H1 (cell line): ENCODE measurements at regions not wholly inside any gene's neighbourhood (a gene's known extent, or its start where the extent isn't known, plus 50 kb on each side); places are given as distances from the start of the nearest gene placed in this dataset.
A peak's percentile ranks its signal among the peaks of the same experiment; 100 is the strongest.

Experiments
- CTCF ChIA-PET: fragments of 300-600 bp; sonication (Branson Sonifier 250); formaldehyde crosslinking; loops from one replicate; lab custom pipeline; 2021; ENCODE audit not compliant: partially characterized antibody; lab: Charles Lee
- POLR2A ChIA-PET: fragments of 300-600 bp; sonication (Branson Sonifier 250); formaldehyde crosslinking; loops from one replicate; lab custom pipeline; 2021; ENCODE audit warnings: inconsistent platforms; ENCODE audit not compliant: partially characterized antibody; lab: Charles Lee
- DNase-seq, 2 experiments: peaks; one replicate each; pipeline versions ENCODE4 v3.0.0 to v3.0.0-alpha.2; 2010 to 2022; ENCODE audit warnings: low spot score in 2 of 2, low read depth in 1 of 2, mixed read lengths in 1 of 2
- FAIRE-seq: peaks from 2 replicates; lab custom pipeline; 2011; peaks lifted over from hg19 to GRCh38; lab: Jason Lieb, UNC
- H2AFZ ChIP-seq: 2 replicates; pipeline ENCODE4 v1.8.1; 2012; ENCODE audit warnings: low read length, inconsistent platforms
- H2AK5ac ChIP-seq: 2 replicates; pipeline ENCODE4 v1.6.1; 2013; ENCODE audit warnings: low read depth, low read length
- H2BK120ac ChIP-seq: replicated peaks from 2 replicates; pipeline ENCODE3; 2013; ENCODE audit warnings: low read depth, low read length, inconsistent platforms
- H2BK12ac ChIP-seq: 2 replicates; pipeline ENCODE4 v1.6.1; 2013; ENCODE audit warnings: low read depth, low read length
- H2BK15ac ChIP-seq: 2 replicates; pipeline ENCODE4 v1.6.1; 2013; ENCODE audit warnings: low read length
- H2BK20ac ChIP-seq: 2 replicates; pipeline ENCODE4 v1.6.1; 2013; ENCODE audit warnings: low read length
- H2BK5ac ChIP-seq: 2 replicates; pipeline ENCODE4 v1.6.1; 2013; ENCODE audit warnings: low read depth, low read length
- H3K14ac ChIP-seq: 2 replicates; pipeline ENCODE4 v1.6.1; 2013; ENCODE audit warnings: inconsistent platforms; ENCODE audit not compliant: insufficient read length
- H3K18ac ChIP-seq: 2 replicates; pipeline ENCODE4 v1.6.1; 2013; ENCODE audit warnings: low read length; ENCODE audit errors: extremely low read depth
- H3K23ac ChIP-seq: 2 replicates; pipeline ENCODE4 v1.6.1; 2013; ENCODE audit warnings: inconsistent platforms; ENCODE audit not compliant: insufficient read length
- H3K23me2 ChIP-seq: 2 replicates; pipeline ENCODE4 v1.6.1; 2013; ENCODE audit warnings: low read depth, low read length
- H3K27ac ChIP-seq: 2 replicates; pipeline ENCODE4 v1.6.1; 2011; ENCODE audit warnings: low read depth, low read length, inconsistent platforms
- H3K27me3 ChIP-seq, 4 experiments: replicated peaks in 1 of 4; 1 replicate in 1 of 4; 2 replicates in 3 of 4; pipeline versions ENCODE4 v1.6.1 to v1.8.1; 2011 to 2013; ENCODE audit warnings: low read length in 3 of 4, mild to moderate bottlenecking in 3 of 4, inconsistent platforms in 2 of 4, mixed read lengths in 2 of 4, moderate library complexity in 1 of 4; ENCODE audit not compliant: control insufficient read depth in 3 of 4, insufficient read depth in 3 of 4; ENCODE audit errors: extremely low read depth in 1 of 4
- H3K36me3 ChIP-seq, 4 experiments: 2 replicates each; pipeline versions ENCODE4 v1.6.1 to v1.8.1; 2011 to 2013; ENCODE audit warnings: mild to moderate bottlenecking in 4 of 4, low read length in 3 of 4, moderate library complexity in 2 of 4, control low read depth in 1 of 4, inconsistent platforms in 1 of 4; ENCODE audit not compliant: insufficient read depth in 4 of 4, control insufficient read depth in 2 of 4
- H3K4ac ChIP-seq: replicated peaks from 2 replicates; pipeline ENCODE3; 2013; ENCODE audit warnings: low read length, low read depth, mixed read lengths, inconsistent platforms; ENCODE audit not compliant: insufficient read length
- H3K4me1 ChIP-seq, 4 experiments: replicated peaks in 1 of 4; 1 replicate in 1 of 4; 2 replicates in 3 of 4; pipeline versions ENCODE4 v1.6.1 to v1.8.1; 2011 to 2013; ENCODE audit warnings: low read length in 3 of 4, inconsistent platforms in 2 of 4, mixed read lengths in 1 of 4; ENCODE audit not compliant: insufficient read depth in 4 of 4, control insufficient read depth in 3 of 4
- H3K4me2 ChIP-seq, 2 experiments: 2 replicates each; pipeline versions ENCODE4 v1.6.1 to v1.8.1; 2011 to 2013; ENCODE audit warnings: low read depth in 2 of 2, low read length in 2 of 2, control low read depth in 1 of 2, inconsistent platforms in 1 of 2, mild to moderate bottlenecking in 1 of 2; ENCODE audit not compliant: insufficient read depth in 1 of 2
- H3K4me3 ChIP-seq, 4 experiments: fragments of 200-600, 300-600 bp in 1 of 4; sonication (generic), shearing (Covaris generic), sonication (Bioruptor Twin) in 1 of 4; 2 replicates each; pipeline versions ENCODE4 v1.5.1 to v1.8.1; 2011 to 2016; ENCODE audit warnings: low read length in 4 of 4, low read depth in 3 of 4, control low read depth in 2 of 4, inconsistent platforms in 2 of 4, mild to moderate bottlenecking in 2 of 4, mixed read lengths in 1 of 4, moderate library complexity in 1 of 4; ENCODE audit not compliant: insufficient read depth in 2 of 4; ENCODE audit errors: extremely low read depth in 1 of 4
- H3K56ac ChIP-seq: replicated peaks from 2 replicates; pipeline ENCODE3; 2013; ENCODE audit warnings: low read depth, mild to moderate bottlenecking, mixed read lengths, low read length, inconsistent platforms; ENCODE audit not compliant: insufficient read length
- H3K79me1 ChIP-seq: 2 replicates; pipeline ENCODE4 v1.6.1; 2013; ENCODE audit warnings: low read depth, low read length, control low read depth
- H3K79me2 ChIP-seq, 2 experiments: 2 replicates each; pipeline versions ENCODE4 v1.6.1 to v1.8.1; 2012 to 2013; ENCODE audit warnings: low read length in 2 of 2, mild to moderate bottlenecking in 2 of 2, inconsistent platforms in 1 of 2; ENCODE audit not compliant: insufficient read depth in 2 of 2, control insufficient read depth in 1 of 2
- H3K9ac ChIP-seq, 4 experiments: replicated peaks in 1 of 4; 1 replicate in 1 of 4; 2 replicates in 3 of 4; pipeline versions ENCODE4 v1.6.1 to v1.8.1; 2011 to 2013; ENCODE audit warnings: low read depth in 3 of 4, low read length in 3 of 4, control low read depth in 2 of 4, mild to moderate bottlenecking in 2 of 4, moderate library complexity in 2 of 4, inconsistent platforms in 1 of 4; ENCODE audit errors: extremely low read depth in 1 of 4
- H3K9me3 ChIP-seq, 2 experiments: 2 replicates each; pipeline versions ENCODE4 v1.6.1 to v1.8.1; 2012 to 2013; ENCODE audit warnings: mild to moderate bottlenecking in 2 of 2, moderate library complexity in 2 of 2, control low read depth in 1 of 2, inconsistent platforms in 1 of 2, low read depth in 1 of 2, low read length in 1 of 2, mixed read lengths in 1 of 2; ENCODE audit not compliant: insufficient read depth in 2 of 2
- H4K20me1 ChIP-seq, 2 experiments: replicated peaks in 1 of 2; 2 replicates each; pipeline versions ENCODE3 to v1.8.1; 2011 to 2013; ENCODE audit warnings: inconsistent platforms in 2 of 2, low read length in 2 of 2, mild to moderate bottlenecking in 1 of 2; ENCODE audit not compliant: insufficient read depth in 2 of 2, control insufficient read depth in 1 of 2
- H4K5ac ChIP-seq: 2 replicates; pipeline ENCODE4 v1.6.1; 2013; ENCODE audit warnings: low read length, low read depth, mixed read lengths, inconsistent platforms; ENCODE audit not compliant: insufficient read length
- H4K8ac ChIP-seq: 2 replicates; pipeline ENCODE4 v1.8.0; 2013; ENCODE audit warnings: mild to moderate bottlenecking, moderate library complexity, low read length, inconsistent platforms; ENCODE audit not compliant: insufficient read depth; ENCODE audit errors: extremely low read depth
- H4K91ac ChIP-seq: replicated peaks from 2 replicates; pipeline ENCODE3; 2013; ENCODE audit warnings: low read length, mixed read lengths, inconsistent platforms; ENCODE audit not compliant: insufficient read length
- CBX8 ChIP-seq: fragments of 300-800, 300-1000 bp; sonication (generic); IDR thresholded peaks from 2 replicates; pipeline ENCODE4 v1.7.1; 2016; ENCODE audit warnings: low read depth, low read length, borderline replicate concordance
- GTF2F1 ChIP-seq: IDR thresholded peaks from 2 replicates; pipeline ENCODE4 v1.6.1; 2012; ENCODE audit warnings: low read depth, low read length, improper control_type of control experiment, borderline replicate concordance
- KDM4A ChIP-seq: IDR thresholded peaks from one replicate; pipeline ENCODE4 v1.7.1; 2012; ENCODE audit warnings: low read depth, mild to moderate bottlenecking, moderate library complexity, low read length, inconsistent platforms; ENCODE audit not compliant: severe bottlenecking
- SRF ChIP-seq: IDR thresholded peaks from 2 replicates; pipeline ENCODE4 v1.6.1; 2011; ENCODE audit warnings: mild to moderate bottlenecking, low read depth, low read length, moderate library complexity
- TCF12 ChIP-seq: IDR thresholded peaks from 2 replicates; pipeline ENCODE4 v1.6.1; 2011; ENCODE audit warnings: low read depth, mild to moderate bottlenecking, low read length
- whole genome bisulfite sequencing, 2 experiments: shearing (Covaris generic) in 1 of 2; methylation state at CpG; one replicate each; pipeline versions ENCODE4 v1.1.6 to v1.1.7; 2013 to 2015; ENCODE audit warnings: low lambda C conversion rate in 2 of 2, mixed read lengths in 2 of 2, inconsistent platforms in 1 of 2, low coverage in 1 of 2, missing lambda C conversion rate in 1 of 2; ENCODE audit not compliant: insufficient replicate concordance in 2 of 2, insufficient coverage in 1 of 2, insufficient read length in 1 of 2; ENCODE audit errors: extremely low coverage in 1 of 2, missing lambda C conversion rate in 1 of 2; 5-methylcytosine and 5-hydroxymethylcytosine counted together

DNA sequence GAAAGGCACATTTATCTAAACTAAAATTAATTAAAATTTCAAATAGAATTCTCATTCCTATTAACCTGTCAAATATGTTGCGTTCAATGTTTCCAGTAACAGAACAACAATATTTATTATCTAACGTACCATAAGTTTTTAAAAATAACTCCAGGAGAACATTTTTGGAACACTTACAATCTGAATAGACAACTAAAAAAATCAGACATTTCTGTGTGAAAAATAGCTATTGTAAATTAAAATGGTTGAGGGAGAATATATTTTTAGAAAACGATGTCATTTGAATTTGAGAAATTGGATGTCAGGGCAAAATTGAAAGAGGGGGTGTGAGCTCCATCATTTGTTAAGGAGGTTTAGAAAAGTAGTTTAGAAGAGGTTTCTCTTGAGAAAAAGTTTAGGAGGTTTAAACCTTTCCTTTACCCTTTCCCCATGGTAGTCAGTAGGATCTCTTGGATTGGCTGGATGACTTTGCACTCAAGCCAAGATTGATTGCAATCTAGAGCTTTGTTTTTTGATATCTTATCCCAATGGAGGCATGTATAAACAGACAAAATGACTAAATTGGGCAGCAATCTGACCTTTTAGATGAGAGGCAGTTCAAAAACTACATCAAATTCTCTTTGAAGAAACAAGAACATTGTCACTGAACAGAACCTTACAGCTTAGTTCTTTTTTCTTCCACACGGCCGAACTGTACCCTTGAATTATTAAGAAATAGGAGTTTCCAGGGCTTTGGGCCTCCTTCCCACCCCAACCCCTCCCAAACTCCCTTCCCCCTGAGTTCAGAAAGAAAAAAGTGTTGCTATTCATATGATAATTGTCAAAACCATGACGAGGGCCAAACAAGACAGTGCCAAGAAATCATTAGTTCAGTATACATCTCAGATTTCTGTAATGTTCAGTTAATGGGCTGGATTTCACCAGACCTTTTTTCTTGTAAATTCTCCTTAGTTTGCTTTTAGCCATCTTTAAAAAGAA is 79.7 kb upstream of the CDIN1 start:
- H4K91ac ChIP-seq = no peak overlapping the region
- no peak overlapping the region for H4K8ac ChIP-seq
- H4K20me1 ChIP-seq = no peaks in the 10 kb centered on the region
- no peaks in the 10 kb centered on the region for H3K9me3 ChIP-seq
- no peak overlapping the region for H2AK5ac ChIP-seq
- H3K4me2 ChIP-seq = no peak overlapping the region
- H3K4me3 ChIP-seq = no peak overlapping the region
- no peaks in the 10 kb centered on the region for H3K23me2 ChIP-seq
- ChIA-PET POLR2A (interaction anchor here (1.0 kb wide), 1 partner anchor 80 kb away, joined by 3 read pairs; the partner anchor contains the start of gene CDIN1), CTCF (interaction anchor here (0.6 to 2.9 kb wide), 9 partner anchors 9 to 1281 kb away, joined by 3 to 10 read pairs (median 4); no protein-coding TSS in a partner anchor)
- H2AFZ ChIP-seq = peak overlapping the region; percentile 76
- H3K23ac ChIP-seq = no peak overlapping the region
- no peak overlapping the region for H3K9ac ChIP-seq
- H3K4ac ChIP-seq = no peak overlapping the region
- no peak for TF ChIP-seq CBX8
- no peak for TF ChIP-seq TCF12
- TF ChIP-seq GTF2F1 = no peak
- no peak for TF ChIP-seq KDM4A
- no peak for TF ChIP-seq SRF
- TF ChIP-seq, all 59 proteins: peak for 0
- Histone ChIP-seq H2BK15ac (no peak overlapping the region), H3K18ac (no peak overlapping the region), H2BK20ac (no peak overlapping the region), H2BK12ac (no peak overlapping the region), H2BK120ac (no peak overlapping the region), H3K56ac (no peak overlapping the region), H3K79me2 (no peaks in the 10 kb centered on the region), H3K27me3 (no peaks in the 10 kb centered on the region), H4K5ac (no peak overlapping the region), H2BK5ac (no peak overlapping the region), H3K79me1 (no peaks in the 10 kb centered on the region), H3K36me3 (no peaks in the 10 kb centered on the region), H3K27ac (no peak overlapping the region), H3K4me1 (peaks cover 0 to 2% (median 0%) of the 10 kb centered on the region in 4 experiments; a peak in 1 of 7 replicates), H3K14ac (no peak overlapping the region)
- DNase-seq = no peak
- no peak for FAIRE-seq
- 75 to 100% methylated on average over 1 to 6 of the region's 6 CpGs for WGBS, 2 experiments
